Sigmoid colon (tissue), 4 donors: ENCODE measurements at regions not wholly inside any gene's neighbourhood (a gene's known extent, or its start where the extent isn't known, plus 50 kb on each side); places are given as distances from the start of the nearest gene placed in this dataset.

Experiments used
- POLR2AphosphoS5 ChIP-seq, 4 donors: sonication (generic); formaldehyde crosslinking; IDR thresholded peaks; one replicate each; pipeline ENCODE4 v1.6.1; 2017; ENCODE audit warnings: antibody characterized with exemption in 4 of 4
- TF ChIP-seq, protein P1 (sequence below), 4 experiments: fragments of 450-650 bp in 3 of 4; fragments of 200-600 bp in 1 of 4; IDR thresholded peaks; one replicate each; pipeline ENCODE4 v1.5.1; 2016 to 2019; ENCODE audit warnings: antibody characterized with exemption in 4 of 4, mild to moderate bottlenecking in 3 of 4, moderate library complexity in 2 of 4

- TF ChIP-seq, protein P1, sequence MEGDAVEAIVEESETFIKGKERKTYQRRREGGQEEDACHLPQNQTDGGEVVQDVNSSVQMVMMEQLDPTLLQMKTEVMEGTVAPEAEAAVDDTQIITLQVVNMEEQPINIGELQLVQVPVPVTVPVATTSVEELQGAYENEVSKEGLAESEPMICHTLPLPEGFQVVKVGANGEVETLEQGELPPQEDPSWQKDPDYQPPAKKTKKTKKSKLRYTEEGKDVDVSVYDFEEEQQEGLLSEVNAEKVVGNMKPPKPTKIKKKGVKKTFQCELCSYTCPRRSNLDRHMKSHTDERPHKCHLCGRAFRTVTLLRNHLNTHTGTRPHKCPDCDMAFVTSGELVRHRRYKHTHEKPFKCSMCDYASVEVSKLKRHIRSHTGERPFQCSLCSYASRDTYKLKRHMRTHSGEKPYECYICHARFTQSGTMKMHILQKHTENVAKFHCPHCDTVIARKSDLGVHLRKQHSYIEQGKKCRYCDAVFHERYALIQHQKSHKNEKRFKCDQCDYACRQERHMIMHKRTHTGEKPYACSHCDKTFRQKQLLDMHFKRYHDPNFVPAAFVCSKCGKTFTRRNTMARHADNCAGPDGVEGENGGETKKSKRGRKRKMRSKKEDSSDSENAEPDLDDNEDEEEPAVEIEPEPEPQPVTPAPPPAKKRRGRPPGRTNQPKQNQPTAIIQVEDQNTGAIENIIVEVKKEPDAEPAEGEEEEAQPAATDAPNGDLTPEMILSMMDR (IDR thresholded peaks at IDR 0.05), result no peak
- no peak for TF ChIP-seq POLR2AphosphoS5 (IDR thresholded peaks at IDR 0.05)
These were observed 204.5 kb upstream of the PRKD1 start for GRCh38 chr14:30132196-30132595.
